HG03520 (cell line): ENCODE measurements at regions not wholly inside any gene's neighbourhood (a gene's known extent, or its start where the extent isn't known, plus 50 kb on each side); places are given as distances from the start of the nearest gene placed in this dataset.

Experiments used
- ATAC-seq: cut with Tn5 transposase; IDR thresholded peaks from one replicate; pipeline ENCODE4 v1.9.1; 2021; ENCODE audit warnings: mild to moderate bottlenecking, moderate library complexity; ENCODE audit not compliant: unreplicated experiment

DNA sequence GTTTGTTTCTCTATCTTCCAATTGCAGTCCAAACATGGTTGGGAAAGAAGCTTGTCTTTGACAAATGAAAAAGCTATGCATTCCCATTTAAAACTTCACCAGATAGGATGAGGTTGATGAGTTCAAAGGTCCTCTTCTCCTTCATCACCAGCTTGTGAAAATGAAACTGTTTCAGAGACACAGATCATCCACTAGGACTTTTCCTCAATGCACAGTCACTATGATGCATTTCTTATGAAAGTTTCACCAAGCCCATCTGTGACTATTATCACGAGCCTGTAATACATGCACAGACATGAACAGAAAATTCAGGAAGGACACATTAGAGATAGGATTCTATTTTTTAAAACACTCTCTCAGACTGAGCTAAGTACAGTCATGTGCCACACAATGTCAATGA is 644.4 kb downstream of the PLCL1 start:
- ATAC-seq = no peak

DNA sequence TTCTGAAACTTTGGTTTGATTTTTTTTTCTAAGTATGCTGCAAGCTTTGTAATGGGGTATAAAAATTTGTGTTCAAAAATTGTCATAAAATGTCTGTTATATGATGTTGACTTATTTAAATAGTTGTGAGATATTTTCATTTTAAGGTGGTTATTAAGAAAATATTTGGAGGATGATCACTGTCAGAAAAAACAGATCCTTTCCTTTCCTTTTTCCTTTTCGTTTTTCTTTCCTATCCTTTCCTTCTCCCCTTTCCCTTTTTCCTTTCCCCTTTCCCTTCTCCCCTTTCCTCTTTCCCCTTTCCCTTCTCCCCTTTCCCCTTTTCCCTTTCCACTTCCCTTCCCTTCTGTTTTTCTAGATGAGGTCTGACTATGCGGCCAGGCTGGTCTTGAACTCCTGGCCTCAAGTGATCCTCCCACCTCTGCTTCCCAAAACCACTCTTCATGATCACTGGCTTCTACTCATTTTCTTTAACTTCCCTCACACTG is 640.5 kb downstream of the PLCL1 start:
- no peak for ATAC-seq

DNA sequence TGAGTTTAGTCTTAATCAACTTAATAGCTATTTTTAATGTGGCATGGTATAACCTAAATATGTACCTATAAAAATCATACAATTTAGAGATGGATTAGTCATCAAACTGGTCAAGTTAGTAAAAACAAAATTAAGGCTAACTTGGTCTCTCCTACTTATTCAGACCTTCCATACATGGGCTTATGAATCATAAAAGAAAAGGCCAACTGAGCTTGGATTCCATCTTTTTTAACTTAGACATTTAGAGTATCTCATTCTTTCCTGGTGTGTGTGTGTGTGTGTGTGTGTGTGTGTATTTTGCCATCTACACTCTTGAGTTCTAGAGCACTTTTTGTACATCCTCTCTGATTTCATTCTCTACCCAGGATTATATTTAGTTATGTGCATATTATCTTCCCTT is 637.5 kb downstream of the PLCL1 start:
- no peak for ATAC-seq

DNA sequence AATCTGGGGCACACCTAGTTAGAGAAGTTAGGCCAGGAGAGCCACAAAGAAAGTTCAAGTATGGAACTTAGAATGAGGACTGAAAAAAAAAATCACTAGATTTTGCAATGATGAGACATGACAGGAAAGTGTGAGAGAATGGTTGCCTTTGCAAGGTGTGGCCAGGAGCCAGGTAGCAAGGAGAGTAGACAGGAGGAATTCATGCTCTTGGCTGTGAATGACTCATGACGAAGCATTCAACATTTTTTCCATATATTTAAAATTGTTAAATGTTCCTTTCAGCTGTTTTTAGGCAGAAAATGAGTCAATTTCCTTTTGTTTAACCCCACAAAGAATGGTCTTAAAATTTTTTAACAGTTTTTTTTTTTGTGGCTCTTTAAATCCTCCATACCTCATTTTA is 636.9 kb downstream of the PLCL1 start:
- ATAC-seq = no peak

DNA sequence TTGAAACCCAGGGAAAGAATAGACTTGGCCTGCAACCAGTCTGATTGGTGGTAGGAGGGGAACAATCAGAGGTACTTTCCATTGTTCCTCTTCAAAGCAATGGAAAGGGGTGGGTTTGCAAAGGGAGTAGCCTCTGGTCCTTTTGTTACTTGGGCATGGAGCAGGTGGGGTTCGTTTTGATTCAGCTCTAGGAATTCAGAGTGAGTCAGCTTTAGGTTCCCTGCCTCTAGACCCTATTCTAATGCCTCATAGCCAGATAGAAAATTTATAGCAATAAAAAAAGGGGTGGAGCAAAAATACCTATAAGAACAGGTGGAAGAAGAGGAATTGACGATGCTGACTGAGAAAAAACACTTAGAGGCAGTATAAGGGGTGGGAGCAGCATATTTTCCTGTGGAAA is 636.4 kb downstream of the PLCL1 start:
- ATAC-seq = no peak

DNA sequence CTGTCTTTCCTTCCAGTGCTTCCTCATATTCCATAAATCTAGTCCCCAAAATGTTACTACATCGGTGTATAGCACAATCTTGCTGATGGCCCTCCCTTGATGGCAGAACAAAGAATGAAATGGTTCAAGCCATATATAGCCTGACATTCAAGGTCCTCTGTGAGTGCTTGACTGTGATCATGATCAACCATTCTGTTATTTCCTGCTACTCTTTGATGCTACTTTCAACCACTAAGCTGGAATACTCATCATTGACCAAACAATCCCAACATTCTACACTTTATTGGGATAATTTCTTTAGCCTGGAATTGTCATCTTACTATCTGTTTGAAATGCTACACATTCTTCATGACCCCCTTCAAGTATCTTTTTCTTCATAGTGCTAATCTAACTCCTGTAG is 633.9 kb downstream of the PLCL1 start:
- ATAC-seq = no peak

DNA sequence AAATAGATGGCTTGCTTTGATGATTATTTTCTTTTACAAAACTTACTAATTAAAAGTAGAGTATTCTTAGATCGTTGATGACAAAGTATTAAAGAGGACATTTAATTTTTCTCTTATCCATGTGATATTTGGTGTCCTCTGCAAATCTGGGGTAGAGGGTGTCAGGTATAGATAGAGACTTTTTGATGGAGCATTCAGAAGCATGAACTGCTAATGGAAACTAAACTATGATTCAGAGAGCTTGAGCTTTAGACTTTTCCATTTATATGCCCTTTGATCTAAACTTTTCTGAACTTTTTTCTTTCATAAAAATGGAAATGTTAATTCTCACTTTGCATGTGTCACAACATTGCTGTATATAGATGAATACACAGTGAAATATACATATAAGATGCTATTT is 619.7 kb downstream of the PLCL1 start:
- ATAC-seq = no peak

DNA sequence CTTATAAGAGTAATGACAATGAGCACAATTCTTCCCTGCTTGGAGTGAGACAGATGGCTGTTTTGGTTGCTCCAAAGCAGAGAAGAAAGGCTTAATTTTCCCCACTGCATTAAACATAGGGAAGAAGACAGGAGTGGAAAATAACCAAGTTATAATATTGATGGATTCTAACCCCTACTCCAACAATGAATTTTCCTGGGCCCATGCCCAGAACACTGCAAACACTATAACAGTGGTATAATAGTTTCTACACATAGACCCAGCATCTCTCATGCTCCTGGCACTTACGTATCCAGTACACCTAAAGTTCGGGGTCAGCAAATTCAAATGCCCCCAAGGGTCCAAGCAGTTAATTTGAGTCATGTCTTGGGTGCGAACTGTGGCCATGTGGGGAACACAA is 613.4 kb downstream of the PLCL1 start:
- ATAC-seq = no peak

DNA sequence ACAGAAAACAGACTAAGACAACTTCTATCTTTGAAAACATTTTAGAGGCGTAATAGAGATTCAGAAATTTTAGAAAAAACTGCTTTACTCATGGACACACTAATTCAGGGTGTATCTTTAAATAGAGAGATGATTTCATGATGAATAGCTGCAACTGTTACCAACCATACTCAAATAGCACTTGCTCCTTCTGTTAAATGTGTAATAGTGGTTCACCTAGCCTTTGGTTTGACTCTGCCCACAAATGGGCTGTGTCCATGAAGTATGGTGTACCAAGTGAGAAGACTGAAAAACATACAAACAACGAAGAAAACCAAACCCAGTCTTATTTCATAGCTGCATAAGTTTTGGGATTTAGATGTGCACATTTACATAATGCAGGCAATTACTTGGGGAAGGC is 610.6 kb downstream of the PLCL1 start:
- ATAC-seq = no peak

DNA sequence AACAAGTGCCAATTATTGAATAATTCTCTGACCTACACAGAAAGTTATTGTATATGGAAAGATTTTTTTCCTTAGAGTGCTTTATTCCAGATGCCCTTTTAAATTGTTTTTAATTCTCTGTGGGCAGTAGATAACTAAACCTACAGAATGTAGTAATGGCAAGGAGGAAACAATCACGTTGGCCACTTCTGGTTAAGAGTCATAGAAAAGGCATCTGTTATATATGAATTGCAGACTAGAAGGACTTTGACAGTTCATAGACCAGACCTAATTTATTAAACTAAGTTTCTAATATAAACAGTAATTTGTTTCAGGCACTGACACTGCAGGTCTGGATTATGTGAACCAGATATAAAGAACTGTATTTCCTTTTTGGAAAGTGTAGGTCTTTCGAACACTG is 607.5 kb downstream of the PLCL1 start:
- no peak for ATAC-seq

DNA sequence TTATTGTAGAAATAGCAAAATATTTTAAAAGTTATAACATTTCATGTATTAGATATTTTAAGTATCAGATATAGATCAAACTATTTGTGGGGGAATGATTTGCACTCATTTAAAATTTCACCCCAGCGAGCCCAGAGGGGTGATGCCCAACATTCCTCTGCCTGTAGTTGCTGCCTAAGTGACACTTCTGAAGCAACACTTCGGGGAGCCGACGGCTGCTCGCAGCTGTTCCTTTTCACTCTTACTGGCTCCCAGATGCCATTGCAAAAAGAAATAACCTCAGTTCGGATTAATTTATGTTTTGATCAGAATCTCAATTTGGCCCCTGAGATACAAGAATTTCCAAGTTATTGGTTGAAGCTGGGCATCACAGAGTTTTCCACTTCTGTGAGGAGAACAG is 603.8 kb downstream of the PLCL1 start:
- no peak for ATAC-seq

DNA sequence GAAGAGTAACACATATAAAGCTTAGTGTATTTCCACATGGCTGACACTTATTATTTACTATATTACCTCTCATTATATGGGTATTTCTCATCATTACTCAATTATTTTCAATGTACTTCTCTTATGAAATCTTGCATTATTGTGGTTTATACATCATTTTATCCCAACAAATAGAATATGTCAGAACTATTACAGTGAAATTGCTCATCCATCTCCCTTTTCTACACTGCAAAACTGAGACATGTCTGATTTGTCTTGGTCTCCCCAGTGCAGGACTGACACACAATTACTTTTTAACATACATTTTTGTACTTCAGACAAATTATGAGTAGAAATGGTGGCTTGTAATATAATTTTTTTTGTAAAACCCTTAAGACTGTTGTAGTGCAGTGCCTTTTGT is 600.9 kb downstream of the PLCL1 start:
- ATAC-seq = no peak

DNA sequence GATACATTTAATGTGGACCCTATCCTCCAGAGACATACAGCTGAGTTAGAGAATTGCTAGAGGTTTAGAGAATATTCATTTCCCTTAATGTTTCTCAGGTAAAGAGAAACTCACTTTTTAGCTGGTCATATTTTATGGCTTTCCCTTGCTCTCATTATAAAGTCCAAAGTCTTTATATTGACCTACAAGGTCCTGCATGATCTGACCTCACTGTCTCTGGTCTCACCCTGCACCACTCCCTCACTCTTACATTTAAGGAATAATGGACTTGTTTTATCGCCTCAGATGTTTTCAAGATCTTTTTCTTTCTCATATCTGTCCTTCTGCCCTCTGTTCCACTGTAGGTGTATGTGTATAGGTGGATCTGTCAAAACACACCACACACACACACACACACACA is 597.3 kb downstream of the PLCL1 start:
- no peak for ATAC-seq

DNA sequence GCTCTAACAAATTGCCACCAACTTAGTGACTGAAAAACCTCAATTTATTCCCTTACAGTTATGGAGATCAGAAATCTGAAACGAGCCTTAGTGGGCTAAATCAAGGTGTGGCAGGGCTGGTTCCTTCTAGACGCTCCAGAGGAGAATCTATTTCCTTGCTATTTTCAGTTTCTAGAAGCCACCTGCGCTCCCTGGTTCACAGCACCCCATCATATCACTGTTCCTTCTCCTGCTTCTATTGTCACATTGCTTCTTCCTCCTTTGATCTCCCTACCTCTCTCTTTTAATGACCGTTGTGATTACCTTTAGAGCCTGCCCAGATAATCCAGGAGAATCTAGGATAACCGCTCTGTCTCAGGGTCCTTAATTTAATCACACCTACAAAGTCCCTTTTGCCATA is 596.6 kb downstream of the PLCL1 start:
- no peak for ATAC-seq

DNA sequence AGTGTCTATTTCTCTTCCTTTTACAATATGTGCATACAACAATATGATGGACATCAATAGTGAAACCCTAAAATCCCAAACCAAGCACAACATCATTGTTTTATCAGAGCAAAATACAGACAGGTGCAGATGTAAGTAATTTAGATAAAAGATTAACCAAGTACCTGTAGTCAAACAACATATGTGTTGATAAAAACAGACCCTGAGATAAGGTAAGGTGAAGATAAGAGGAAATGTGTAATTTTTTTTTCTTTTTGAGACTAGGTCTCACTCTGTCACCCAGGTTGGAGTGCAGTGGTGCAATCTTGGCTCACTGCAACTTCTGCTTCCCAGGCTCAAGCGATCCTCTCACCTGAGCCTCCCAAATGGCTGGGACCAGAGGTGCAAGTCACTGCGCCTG is 589.8 kb downstream of the PLCL1 start:
- ATAC-seq = no peak

DNA sequence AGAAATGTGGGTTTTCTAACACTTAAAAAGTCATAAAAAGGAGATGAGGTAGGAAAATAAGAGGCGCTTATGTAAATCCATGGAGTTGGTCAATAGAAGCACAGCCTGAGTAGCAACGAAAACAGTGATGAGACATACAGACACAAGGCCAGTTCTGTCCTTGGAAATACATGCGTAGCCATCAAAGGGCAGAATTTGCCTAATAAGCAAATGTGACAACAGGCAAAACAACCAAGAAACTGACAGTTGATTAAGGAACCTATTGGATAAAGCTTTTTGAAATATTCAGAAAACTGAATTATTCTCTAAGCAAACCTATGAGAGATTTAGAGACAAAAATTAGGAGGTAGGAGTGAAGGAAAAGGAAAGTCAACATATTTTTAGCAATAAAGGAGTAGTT is 586.3 kb downstream of the PLCL1 start:
- no peak for ATAC-seq

DNA sequence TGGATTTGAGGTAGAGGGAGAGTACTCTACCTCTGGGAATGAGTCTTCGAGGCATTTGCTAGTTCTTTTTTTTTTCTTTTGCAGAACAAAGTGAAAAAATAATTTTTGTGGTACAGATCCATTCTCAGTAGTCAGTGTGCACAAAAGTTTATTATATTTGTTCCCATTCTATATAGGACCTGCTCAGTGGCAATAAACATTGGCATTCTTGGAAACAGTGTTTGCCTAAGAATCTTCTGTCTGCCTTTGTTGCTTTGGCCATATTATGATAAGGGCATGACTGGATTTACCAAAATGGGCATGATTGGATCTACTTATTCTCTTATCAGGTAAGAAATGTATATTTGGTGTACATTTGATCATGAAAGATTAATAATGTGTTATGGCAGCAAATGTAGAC is 583.3 kb downstream of the PLCL1 start:
- ATAC-seq = no peak

DNA sequence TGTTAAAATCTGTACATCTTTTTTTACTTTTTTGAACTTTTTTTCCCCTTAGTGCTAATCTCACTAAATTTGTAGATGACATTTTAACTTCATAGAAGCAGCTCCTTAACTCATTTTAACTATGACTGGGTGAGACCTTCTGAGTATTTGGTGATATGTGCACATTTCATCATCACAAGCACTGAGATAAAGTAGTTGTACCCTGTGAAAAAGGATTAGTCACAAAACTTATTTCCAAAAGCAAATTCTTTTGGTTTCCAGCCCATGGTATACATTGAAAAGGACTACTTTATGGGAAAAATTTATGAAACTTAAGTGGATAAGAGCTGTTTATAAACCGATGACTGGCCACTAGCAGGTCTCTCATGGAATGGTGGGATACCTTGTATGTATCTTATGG is 581.5 kb downstream of the PLCL1 start:
- ATAC-seq = no peak

DNA sequence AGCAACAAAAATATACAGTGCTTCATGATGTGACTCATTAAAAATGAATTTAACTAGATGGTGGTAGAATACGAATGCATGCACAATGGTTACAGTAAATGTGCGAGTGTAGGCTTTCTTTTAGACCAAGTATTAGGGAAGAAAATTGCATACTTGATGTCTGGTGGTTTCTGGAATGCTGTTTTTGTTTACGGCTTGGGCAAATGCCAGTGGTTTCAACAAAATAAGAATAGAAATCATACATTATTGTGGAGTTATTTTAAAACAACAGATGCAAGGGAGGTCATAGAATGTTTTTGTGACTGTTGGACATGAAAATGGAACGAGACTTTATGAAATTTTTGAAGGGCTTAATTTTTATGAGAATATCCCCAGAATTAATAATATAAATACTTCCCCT is 580.9 kb downstream of the PLCL1 start:
- no peak for ATAC-seq

DNA sequence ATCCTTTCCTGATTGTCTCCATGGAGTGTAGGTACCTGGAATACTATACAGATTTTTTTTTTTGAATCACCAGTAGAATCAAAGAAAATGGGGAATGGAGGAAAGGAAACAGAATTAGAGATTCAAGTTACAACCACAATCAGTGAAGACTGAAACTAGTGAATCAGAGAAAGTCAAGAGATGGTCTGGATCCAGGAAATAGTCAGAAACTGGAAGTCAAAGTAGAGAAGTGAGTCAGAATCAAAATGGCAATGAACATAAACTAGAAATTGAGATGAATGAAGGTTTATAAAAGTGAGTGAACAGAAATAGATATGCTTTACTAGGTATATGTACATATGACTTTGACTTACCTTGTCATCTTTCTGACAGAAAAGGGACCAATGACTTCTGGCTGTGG is 579.0 kb downstream of the PLCL1 start:
- no peak for ATAC-seq

DNA sequence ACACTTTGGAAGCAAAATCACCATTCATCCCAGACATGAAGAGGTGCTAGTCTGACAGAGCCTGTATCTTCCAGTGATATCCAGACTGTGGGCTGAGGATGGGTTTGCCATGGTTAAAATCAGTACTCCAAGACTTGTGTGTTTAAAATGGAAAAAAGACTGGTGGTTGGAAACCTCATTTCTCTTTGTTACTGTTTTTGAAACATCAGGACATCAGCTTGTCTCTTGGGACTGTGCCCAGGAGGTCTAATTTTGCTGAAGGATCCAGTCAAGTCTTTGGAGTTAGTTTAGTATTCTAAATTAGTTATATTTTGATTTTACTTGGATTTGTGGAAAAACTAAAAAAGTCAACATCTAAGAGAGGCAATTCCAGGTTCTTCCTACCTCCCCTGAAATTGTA is 578.4 kb downstream of the PLCL1 start:
- ATAC-seq = no peak

DNA sequence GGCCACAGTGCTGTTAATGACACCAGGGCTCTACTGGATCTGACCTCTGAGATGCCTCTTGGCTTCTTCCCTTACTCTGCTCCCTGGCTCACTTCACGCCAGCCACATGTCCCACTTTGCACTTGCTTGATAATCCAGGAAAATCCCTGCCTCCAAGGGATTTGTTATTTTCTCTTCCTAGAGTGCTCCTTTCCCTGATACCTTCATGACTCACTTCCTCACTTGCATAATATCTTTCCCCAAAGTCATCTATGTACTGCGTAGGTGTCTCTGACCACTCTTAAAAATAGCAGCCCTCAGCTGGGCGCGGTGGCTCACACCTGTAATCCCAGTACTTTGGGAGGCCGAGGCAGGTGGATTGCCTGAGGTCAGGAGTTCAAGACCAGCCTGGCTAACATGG is 572.3 kb downstream of the PLCL1 start:
- no peak for ATAC-seq

DNA sequence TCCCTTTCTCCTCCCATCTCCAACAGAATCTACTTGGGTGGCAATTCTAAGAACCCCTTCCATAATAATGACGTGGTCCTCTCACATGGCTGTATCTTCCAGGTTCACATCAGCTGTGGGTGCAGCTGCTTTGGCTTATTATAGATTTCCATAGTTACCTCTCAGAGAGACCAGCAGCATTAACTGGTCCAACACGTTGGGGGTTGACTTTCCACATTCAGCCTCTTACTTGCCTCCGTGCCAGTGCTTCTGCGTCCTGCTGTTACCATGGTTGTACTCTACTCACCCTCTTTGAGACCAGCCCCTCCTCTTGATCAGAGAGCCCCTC is 570.7 kb downstream of the PLCL1 start:
- ATAC-seq = no peak
